Neuron (in vitro differentiated cells): ENCODE measurements at regions not wholly inside any gene's neighbourhood (a gene's known extent, or its start where the extent isn't known, plus 50 kb on each side); places are given as distances from the start of the nearest gene placed in this dataset.

Experiments used
- H2AFZ ChIP-seq: one replicate; pipeline ENCODE4 v1.6.1; 2013; ENCODE audit warnings: low read depth, mild to moderate bottlenecking, inconsistent platforms, low read length, moderate library complexity
- H3K27me3 ChIP-seq: one replicate; pipeline ENCODE4 v1.6.1; 2013; ENCODE audit warnings: low read length; ENCODE audit not compliant: insufficient read depth
- H3K36me3 ChIP-seq: one replicate; pipeline ENCODE4 v1.6.1; 2013; ENCODE audit warnings: low read length; ENCODE audit not compliant: insufficient read depth
- H3K4me1 ChIP-seq: one replicate; pipeline ENCODE4 v1.6.1; 2013; ENCODE audit warnings: low read length; ENCODE audit not compliant: insufficient read depth
- H3K4me3 ChIP-seq: 2 replicates; pipeline ENCODE4 v1.5.1; 2013; ENCODE audit warnings: mild to moderate bottlenecking, low read length, moderate library complexity
- H3K9me3 ChIP-seq: one replicate; pipeline ENCODE4 v1.6.1; 2013; ENCODE audit warnings: low read length

DNA sequence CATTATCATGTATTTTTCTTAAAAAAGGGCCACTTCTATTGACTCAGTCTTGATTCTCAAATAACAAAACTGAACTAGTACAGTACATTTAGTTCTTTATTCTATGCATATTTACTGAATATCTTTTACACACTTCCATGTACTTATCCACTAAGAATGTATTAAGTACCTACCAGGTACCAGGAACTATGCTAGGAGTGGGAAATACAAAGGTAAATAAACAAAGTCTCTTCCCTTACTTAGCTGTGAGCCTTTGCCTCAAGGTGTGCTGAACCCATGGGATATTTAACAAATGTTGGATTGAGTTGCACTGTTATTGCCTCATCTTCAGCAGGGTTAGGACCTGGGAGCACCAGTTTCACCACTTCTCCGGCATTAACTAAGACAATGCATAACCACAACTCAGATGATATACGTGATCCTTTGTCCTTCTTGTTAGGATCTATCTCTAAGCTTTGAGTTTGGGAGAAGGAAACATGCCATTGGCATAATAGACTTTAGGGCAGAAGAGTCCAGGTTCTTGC lies 533.9 kb downstream of the TFAP2B start:
- H3K4me3 ChIP-seq = no peak overlapping the region
- peaks cover 4% of the 10 kb centered on the region for H3K4me1 ChIP-seq
- H2AFZ ChIP-seq = no peak overlapping the region
- no peaks in the 10 kb centered on the region for H3K9me3 ChIP-seq
- H3K27me3 ChIP-seq = no peaks in the 10 kb centered on the region
- no peaks in the 10 kb centered on the region for H3K36me3 ChIP-seq

DNA sequence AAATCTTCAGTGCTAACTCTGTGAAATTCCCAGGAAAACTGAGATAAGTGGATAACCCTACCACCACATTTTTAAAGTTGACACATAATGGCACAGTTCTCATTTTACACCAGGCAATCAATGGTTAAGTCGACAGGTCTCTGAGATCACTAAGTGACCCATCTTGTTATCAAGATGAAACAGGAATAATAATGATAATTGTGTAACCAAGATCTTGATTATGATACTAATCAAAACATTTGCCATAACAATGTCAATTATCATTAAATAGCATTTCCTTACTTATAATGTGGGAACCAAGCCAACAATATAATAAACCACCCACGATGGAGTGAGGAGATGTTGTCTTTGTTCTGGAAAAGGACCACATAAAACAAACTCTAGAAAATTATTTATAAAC lies 541.6 kb downstream of the TFAP2B start:
- Histone ChIP-seq H3K9me3 (no peaks in the 10 kb centered on the region), H3K4me1 (peaks cover 5% of the 10 kb centered on the region), H3K27me3 (no peaks in the 10 kb centered on the region), H3K36me3 (no peaks in the 10 kb centered on the region), H2AFZ (no peak overlapping the region), H3K4me3 (no peak overlapping the region)

DNA sequence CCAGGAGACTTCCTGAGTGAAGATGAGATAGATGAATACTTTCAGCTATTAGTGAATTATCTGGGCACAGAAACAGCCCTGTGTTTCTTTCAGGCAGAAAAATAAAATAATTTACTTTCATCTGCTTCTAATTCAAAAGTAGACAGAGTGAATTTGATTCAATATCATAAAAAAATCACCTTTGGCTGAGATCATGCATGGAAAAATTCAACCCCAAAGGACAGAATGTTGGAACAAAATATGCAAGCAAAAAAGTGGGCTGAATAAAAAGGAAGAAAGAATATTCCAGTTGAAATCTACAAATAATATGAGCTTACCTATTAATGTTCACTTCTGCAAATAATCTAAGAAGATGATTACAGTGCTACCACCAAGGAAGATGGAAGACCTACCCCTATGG lies 546.9 kb downstream of the TFAP2B start:
- no peaks in the 10 kb centered on the region for H3K27me3 ChIP-seq
- H2AFZ ChIP-seq = no peak overlapping the region
- H3K4me1 ChIP-seq = peaks cover 1% of the 10 kb centered on the region
- no peaks in the 10 kb centered on the region for H3K9me3 ChIP-seq
- H3K36me3 ChIP-seq = no peaks in the 10 kb centered on the region
- no peak overlapping the region for H3K4me3 ChIP-seq

DNA sequence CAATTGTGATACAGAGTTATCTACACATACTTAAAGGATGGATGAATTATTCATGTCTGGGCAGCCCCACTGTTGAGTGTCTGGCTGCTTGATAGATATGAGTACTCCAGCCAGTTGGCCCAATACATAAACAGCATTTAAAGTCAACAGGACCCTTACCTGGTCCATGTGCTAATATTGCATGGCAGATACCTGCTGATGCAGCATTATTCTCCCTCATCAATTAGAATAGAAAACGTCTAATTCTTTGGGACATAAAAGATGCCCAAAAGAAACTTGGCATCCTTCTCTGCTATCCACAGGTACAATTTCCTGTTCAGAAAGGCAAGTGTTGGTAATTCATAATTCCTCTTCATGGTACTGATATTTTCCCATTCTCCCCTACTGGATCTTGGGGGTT lies 550.8 kb downstream of the TFAP2B start:
- H3K27me3 ChIP-seq = no peaks in the 10 kb centered on the region
- no peak overlapping the region for H2AFZ ChIP-seq
- H3K4me3 ChIP-seq = no peak overlapping the region
- H3K4me1 ChIP-seq = peaks cover 1% of the 10 kb centered on the region
- no peaks in the 10 kb centered on the region for H3K9me3 ChIP-seq
- H3K36me3 ChIP-seq = no peaks in the 10 kb centered on the region

DNA sequence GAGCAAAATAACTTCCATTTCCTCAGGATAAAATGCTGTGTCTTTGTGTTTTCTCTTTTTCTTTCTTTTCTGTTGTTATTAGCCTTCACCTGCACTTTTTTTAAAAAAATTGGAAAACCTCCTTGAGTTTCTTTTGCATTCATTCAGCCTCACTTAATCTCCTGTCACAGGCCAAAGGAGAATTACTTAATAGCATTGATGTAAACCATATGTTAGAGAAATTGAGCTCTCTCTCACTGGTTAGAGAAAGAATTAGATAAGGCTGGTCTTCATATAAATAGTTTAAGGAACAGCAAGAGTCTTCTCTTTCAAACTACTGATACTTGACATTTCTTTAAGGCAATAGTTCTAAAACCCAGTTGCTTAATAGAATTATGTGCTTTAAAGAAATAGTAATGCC lies 564.2 kb downstream of the TFAP2B start:
- Histone ChIP-seq H3K27me3 (no peaks in the 10 kb centered on the region), H3K9me3 (no peaks in the 10 kb centered on the region), H3K36me3 (no peaks in the 10 kb centered on the region), H2AFZ (no peak overlapping the region), H3K4me3 (no peak overlapping the region), H3K4me1 (no peaks in the 10 kb centered on the region)

DNA sequence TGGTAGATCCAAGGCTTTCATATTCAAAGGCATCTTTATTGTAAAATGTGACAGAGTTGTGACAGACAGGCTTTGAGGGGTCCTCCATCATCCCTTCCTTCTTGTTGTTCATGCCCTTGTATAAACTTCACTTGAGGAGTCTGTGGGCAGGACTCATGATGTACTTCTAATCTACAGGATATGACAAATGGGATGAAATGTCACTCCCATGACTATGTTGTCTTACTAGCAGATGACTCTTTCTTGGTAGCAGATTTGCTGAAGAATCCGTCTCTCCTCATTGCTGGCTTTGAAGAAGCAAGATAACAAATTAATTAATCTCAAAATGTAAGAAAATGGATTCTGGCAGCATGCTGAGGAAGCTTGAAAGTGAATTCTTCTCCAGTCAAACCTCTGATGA lies 566.1 kb downstream of the TFAP2B start:
- H3K9me3 ChIP-seq = no peaks in the 10 kb centered on the region
- no peak overlapping the region for H3K4me3 ChIP-seq
- H2AFZ ChIP-seq = no peak overlapping the region
- no peaks in the 10 kb centered on the region for H3K4me1 ChIP-seq
- no peaks in the 10 kb centered on the region for H3K36me3 ChIP-seq
- H3K27me3 ChIP-seq = no peaks in the 10 kb centered on the region

DNA sequence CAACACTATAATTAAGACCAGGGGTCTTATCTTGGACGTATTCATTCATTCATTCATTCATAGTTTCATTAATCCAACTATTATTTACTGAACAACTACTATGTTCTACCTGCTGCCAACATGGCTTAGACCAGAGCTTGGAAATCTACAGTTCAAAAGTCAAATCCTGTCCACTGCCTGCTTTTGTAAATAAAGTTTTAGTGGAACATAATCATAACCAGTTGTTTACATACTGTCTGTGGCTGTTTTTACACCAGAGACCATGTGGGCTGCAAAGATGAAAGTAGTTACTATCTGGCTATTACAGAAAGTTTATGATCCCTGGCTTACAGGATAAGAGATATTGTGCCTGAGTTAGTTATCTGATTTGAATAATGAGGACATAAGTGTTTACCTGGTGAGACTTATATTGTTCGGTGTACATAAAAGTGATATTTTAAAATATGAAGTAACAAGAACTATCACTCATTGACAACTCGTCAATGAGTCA lies 567.7 kb downstream of the TFAP2B start:
- Histone ChIP-seq H3K36me3 (no peaks in the 10 kb centered on the region), H3K4me1 (no peaks in the 10 kb centered on the region), H3K9me3 (no peaks in the 10 kb centered on the region), H3K27me3 (no peaks in the 10 kb centered on the region), H3K4me3 (no peak overlapping the region), H2AFZ (no peak overlapping the region)

DNA sequence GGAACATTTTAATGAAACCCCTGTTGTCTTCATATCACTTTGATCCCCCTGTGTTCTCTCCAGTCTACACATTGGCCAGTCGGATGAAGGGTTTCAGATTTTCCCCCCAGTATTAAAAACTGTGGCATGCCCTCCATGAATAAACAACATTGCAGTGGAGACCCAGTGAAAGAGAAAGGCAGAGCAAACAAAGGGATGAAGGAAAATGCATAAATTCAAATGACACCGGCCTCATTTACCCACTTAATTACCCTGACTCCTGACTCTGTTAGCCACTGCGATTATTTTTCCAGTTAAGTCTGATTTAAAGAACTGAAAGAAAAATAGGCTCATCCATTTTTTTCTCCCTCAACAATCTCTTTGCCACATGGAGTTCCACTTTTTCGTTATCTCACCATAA lies 569.2 kb downstream of the TFAP2B start:
- Histone ChIP-seq H3K4me1 (no peaks in the 10 kb centered on the region), H3K36me3 (no peaks in the 10 kb centered on the region), H3K27me3 (no peaks in the 10 kb centered on the region), H2AFZ (no peak overlapping the region), H3K4me3 (no peak overlapping the region), H3K9me3 (no peaks in the 10 kb centered on the region)

DNA sequence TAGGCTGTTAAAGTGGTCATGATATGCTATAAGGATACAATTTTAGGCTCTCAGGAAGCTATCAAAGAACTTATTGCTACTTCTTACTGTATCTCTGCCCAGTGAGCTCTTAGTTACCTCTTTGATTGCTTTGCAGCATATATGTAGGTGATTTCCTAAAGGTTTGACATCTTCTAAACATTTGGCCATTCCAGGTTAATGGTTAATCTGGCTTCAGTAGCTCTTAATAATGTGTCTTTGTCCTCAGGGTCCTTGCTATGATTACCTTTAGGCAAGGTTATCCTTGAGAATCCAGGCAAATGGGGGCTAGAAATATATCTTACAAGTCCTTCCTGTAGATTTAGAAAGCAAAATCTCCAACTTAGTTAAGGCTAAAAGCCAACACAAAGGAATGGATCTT lies 575.4 kb downstream of the TFAP2B start:
- H3K36me3 ChIP-seq = no peaks in the 10 kb centered on the region
- no peaks in the 10 kb centered on the region for H3K27me3 ChIP-seq
- no peak overlapping the region for H3K4me3 ChIP-seq
- no peaks in the 10 kb centered on the region for H3K9me3 ChIP-seq
- H3K4me1 ChIP-seq = no peaks in the 10 kb centered on the region
- no peak overlapping the region for H2AFZ ChIP-seq

DNA sequence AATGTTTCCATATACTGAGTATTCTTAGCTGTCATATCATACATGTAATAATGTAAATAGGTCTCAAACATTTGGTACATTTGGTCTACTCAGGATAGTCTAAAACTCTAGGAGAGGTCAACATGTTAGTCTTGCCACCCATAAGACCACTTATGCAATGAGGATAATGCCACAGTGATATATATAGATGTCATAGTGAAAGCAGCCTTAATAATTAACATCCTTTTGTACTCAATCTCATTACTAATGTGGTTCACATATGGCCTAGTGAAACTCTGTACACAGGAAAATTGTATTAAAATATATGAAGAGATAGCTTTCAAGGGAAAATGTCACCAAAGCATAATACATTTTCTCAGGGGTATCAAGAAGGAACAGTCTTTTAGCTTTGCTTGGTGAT lies 577.9 kb downstream of the TFAP2B start:
- no peaks in the 10 kb centered on the region for H3K27me3 ChIP-seq
- H3K4me3 ChIP-seq = no peak overlapping the region
- H3K36me3 ChIP-seq = no peaks in the 10 kb centered on the region
- H2AFZ ChIP-seq = no peak overlapping the region
- H3K4me1 ChIP-seq = no peaks in the 10 kb centered on the region
- H3K9me3 ChIP-seq = no peaks in the 10 kb centered on the region

DNA sequence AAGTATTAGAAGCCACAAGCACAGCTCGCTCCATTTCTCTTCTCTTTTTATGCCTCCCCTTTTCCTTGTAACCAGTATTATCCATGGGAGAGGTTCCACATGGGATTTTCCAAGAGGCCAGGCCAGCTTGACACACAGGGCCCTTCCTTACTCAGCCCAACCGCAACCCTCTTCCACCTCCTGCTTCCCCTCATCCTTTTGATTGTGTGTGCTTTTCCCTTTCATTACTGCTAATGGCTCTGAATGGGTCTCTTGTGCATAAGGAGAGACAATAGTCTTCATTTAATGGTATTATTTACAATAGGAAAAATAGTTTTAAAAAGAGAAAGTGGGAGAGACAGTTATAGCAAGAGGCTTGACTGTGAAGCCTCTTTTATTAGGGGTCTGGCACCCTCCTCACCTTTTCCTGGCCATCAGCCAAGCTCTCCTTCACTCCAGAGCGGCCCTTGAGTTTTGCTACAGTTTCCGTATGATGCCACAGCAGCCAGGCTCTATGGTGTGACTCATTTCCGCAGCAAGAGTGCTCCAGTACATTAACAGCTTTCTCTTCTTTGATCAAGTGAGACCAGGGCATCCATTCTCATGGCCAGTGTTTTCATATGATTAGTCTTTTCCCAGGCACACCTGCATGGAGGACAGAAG lies 579.5 kb downstream of the TFAP2B start:
- no peaks in the 10 kb centered on the region for H3K27me3 ChIP-seq
- no peaks in the 10 kb centered on the region for H3K36me3 ChIP-seq
- no peaks in the 10 kb centered on the region for H3K4me1 ChIP-seq
- no peaks in the 10 kb centered on the region for H3K9me3 ChIP-seq
- H3K4me3 ChIP-seq = no peak overlapping the region
- H2AFZ ChIP-seq = no peak overlapping the region

DNA sequence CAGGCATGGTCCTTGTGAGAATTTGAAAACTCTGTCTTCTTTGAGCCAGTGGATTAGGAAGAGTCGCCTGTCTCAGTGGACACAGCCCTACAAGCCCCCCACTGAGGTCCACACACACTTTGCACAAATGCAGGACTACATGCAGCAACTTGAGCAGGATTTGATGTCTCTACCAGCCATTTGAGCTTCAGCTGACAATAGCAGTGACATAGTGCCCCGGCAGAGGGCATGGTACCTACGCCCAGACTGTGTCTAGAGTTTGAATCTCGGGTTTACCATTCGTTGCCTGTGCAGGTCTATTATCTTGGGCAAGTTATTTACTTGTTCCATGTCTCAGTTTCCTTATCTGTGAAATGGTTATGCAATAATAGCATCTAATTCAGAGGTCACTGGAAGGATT lies 580.1 kb downstream of the TFAP2B start:
- H3K4me3 ChIP-seq = no peak overlapping the region
- no peaks in the 10 kb centered on the region for H3K27me3 ChIP-seq
- no peak overlapping the region for H2AFZ ChIP-seq

DNA sequence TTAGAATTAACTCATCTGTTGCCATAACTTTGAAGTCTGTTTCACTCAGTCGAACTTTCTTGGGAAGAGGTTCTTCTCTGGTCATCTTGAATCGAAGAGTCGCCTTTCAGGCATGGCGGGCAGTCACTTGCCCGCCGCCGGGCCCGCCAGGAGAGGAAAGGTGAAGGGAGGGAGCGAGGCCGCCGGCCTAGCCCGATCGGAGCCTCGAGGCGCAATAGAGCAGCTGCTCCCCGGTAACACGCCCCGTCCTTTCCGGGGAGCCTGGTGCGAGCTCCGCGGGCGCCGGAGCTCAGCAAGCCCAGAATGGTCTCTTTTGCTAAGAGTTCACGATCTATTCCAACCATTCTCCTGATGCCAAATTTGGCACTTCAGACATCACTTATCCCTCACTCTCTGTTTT lies 591.8 kb downstream of the TFAP2B start:
- Histone ChIP-seq H3K36me3 (no peaks in the 10 kb centered on the region), H3K9me3 (no peaks in the 10 kb centered on the region), H2AFZ (no peak overlapping the region), H3K4me1 (no peaks in the 10 kb centered on the region), H3K4me3 (no peak overlapping the region), H3K27me3 (no peaks in the 10 kb centered on the region)

More for the DNA sequence above, 580.1 kb downstream of the TFAP2B start:
- Histone ChIP-seq H3K4me1 (no peaks in the 10 kb centered on the region), H3K36me3 (no peaks in the 10 kb centered on the region), H3K9me3 (no peaks in the 10 kb centered on the region)
